GM19239 (cell line): ENCODE measurements at regions not wholly inside any gene's neighbourhood (a gene's known extent, or its start where the extent isn't known, plus 50 kb on each side); places are given as distances from the start of the nearest gene placed in this dataset.

ENCODE experiments used
- DNase-seq: peaks from one replicate; pipeline ENCODE4 v3.0.0; 2011; ENCODE audit warnings: low spot score; ENCODE audit not compliant: insufficient read length
- FAIRE-seq: peaks from 2 replicates; lab custom pipeline; 2011; peaks lifted over from hg19 to GRCh38; lab: Jason Lieb, UNC

- FAIRE-seq (no peak), DNase-seq (no peak)
Observed at GRCh38 chr5:124263680-124264491, 482.6 kb downstream of the ZNF608 start.

GRCh38 chr5:124262991-124263571, 483.4 kb downstream of the ZNF608 start:
- FAIRE-seq (no peak), DNase-seq (no peak)

GRCh38 chr5:124262470-124262869, 484.0 kb downstream of the ZNF608 start:
- DNase-seq (no peak), FAIRE-seq (no peak)

- DNase-seq, result no peak
- FAIRE-seq, result no peak
Observed at GRCh38 chr5:124261848-124262247, 484.6 kb downstream of the ZNF608 start.

- FAIRE-seq (no peak), DNase-seq (no peak)
Observed at GRCh38 chr5:124260921-124261515, 485.4 kb downstream of the ZNF608 start.

- FAIRE-seq (no peak), DNase-seq (no peak)
Observed at GRCh38 chr5:124259017-124259416, 487.4 kb downstream of the ZNF608 start.

GRCh38 chr5:124257048-124257447, 489.4 kb downstream of the ZNF608 start:
- DNase-seq (no peak), FAIRE-seq (no peak)

GRCh38 chr5:124253203-124253810, 493.1 kb downstream of the ZNF608 start:
- DNase-seq, result no peak
- FAIRE-seq, result no peak

GRCh38 chr5:124252747-124253146, 493.7 kb downstream of the ZNF608 start:
- FAIRE-seq, result no peak
- no peak for DNase-seq

- no peak for DNase-seq
- FAIRE-seq, result no peak
Observed at GRCh38 chr5:124252191-124252638, 494.2 kb downstream of the ZNF608 start.

GRCh38 chr5:124245276-124245675, 501.2 kb downstream of the ZNF608 start:
- no peak for FAIRE-seq
- DNase-seq, result no peak

- FAIRE-seq (no peak), DNase-seq (no peak)
Observed at GRCh38 chr5:124240732-124241131, 505.7 kb downstream of the ZNF608 start.

- FAIRE-seq, result no peak
- DNase-seq, result no peak
Observed at GRCh38 chr5:124239572-124239971, 506.9 kb downstream of the ZNF608 start.

- no peak for DNase-seq
- FAIRE-seq, result no peak
Observed at GRCh38 chr5:124238350-124238749, 508.1 kb downstream of the ZNF608 start.

- FAIRE-seq (no peak), DNase-seq (no peak)
Observed at GRCh38 chr5:124237206-124237695, 509.2 kb downstream of the ZNF608 start.

GRCh38 chr5:124236361-124237205, 509.9 kb downstream of the ZNF608 start:
- DNase-seq, result no peak

GRCh38 chr5:124235576-124235975, 510.9 kb downstream of the ZNF608 start:
- DNase-seq, result no peak

More at GRCh38 chr5:124236361-124237205, 509.9 kb downstream of the ZNF608 start:
- FAIRE-seq, result no peak

GRCh38 chr5:124234770-124235562, 511.5 kb downstream of the ZNF608 start:
- FAIRE-seq (no peak), DNase-seq (no peak)

More at GRCh38 chr5:124235576-124235975, 510.9 kb downstream of the ZNF608 start:
- no peak for FAIRE-seq
